ENCODE measurements at regions not wholly inside any gene's neighbourhood (a gene's known extent, or its start where the extent isn't known, plus 50 kb on each side); places are given as distances from the start of the nearest gene placed in this dataset.

- H2AFZ ChIP-seq (ENCODE audit: low read depth, low read length), result no peak overlapping the region
- Mint-ChIP-seq H3K36me3 (ENCODE audit: low read depth, unreplicated experiment) (no peaks in the 10 kb centered on the region), H3K27ac (ENCODE audit: unreplicated experiment) (no peak overlapping the region), H3K4me3 (ENCODE audit: unreplicated experiment) (no peak overlapping the region), H3K4me1 (ENCODE audit: low read depth, unreplicated experiment) (no peaks in the 10 kb centered on the region), H3K27me3 (ENCODE audit: low read depth, unreplicated experiment) (no peaks in the 10 kb centered on the region), H3K9me3 (ENCODE audit: unreplicated experiment) (no peaks in the 10 kb centered on the region)
- TF ChIP-seq, protein P1, sequence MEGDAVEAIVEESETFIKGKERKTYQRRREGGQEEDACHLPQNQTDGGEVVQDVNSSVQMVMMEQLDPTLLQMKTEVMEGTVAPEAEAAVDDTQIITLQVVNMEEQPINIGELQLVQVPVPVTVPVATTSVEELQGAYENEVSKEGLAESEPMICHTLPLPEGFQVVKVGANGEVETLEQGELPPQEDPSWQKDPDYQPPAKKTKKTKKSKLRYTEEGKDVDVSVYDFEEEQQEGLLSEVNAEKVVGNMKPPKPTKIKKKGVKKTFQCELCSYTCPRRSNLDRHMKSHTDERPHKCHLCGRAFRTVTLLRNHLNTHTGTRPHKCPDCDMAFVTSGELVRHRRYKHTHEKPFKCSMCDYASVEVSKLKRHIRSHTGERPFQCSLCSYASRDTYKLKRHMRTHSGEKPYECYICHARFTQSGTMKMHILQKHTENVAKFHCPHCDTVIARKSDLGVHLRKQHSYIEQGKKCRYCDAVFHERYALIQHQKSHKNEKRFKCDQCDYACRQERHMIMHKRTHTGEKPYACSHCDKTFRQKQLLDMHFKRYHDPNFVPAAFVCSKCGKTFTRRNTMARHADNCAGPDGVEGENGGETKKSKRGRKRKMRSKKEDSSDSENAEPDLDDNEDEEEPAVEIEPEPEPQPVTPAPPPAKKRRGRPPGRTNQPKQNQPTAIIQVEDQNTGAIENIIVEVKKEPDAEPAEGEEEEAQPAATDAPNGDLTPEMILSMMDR (IDR thresholded peaks at IDR 0.05; ENCODE audit: insufficient read depth, low read depth, low read length), result no peak
- no peak for TF ChIP-seq EZH2 (IDR thresholded peaks at IDR 0.05; ENCODE audit: insufficient read depth, low read length)
- no peak for FAIRE-seq
- H3K36me3 ChIP-seq (ENCODE audit: insufficient read depth, low read length), result no peaks in the 10 kb centered on the region
- H3K27me3 ChIP-seq (ENCODE audit: insufficient read depth, low read length), result no peaks in the 10 kb centered on the region
- H3K79me2 ChIP-seq (ENCODE audit: insufficient read depth, low read length), result no peaks in the 10 kb centered on the region
- no peak for DNase-seq (ENCODE audit: low read depth)
- no peaks in the 10 kb centered on the region for H3K9me3 ChIP-seq (ENCODE audit: insufficient read depth, low read depth, low read length)
- H3K4me2 ChIP-seq (ENCODE audit: low read length), result no peak overlapping the region
- H3K4me1 ChIP-seq (ENCODE audit: insufficient read depth, low read length), result no peaks in the 10 kb centered on the region
- H3K27ac ChIP-seq (ENCODE audit: low read depth, low read length), result no peak overlapping the region
- H3K9ac ChIP-seq (ENCODE audit: low read length), result no peak overlapping the region
- no peak overlapping the region for H3K4me3 ChIP-seq (ENCODE audit: insufficient read depth, low read depth, low read length)
- H4K20me1 ChIP-seq (ENCODE audit: insufficient read depth, low read length), result no peaks in the 10 kb centered on the region
Measured at GRCh38 chr7:125046767-125047166, 117.1 kb upstream of the POT1 start.

GRCh38 chr7:125033506-125033905 is 103.9 kb upstream of the POT1 start:
- Histone ChIP-seq H2AFZ (ENCODE audit: low read depth, low read length) (no peak overlapping the region), H3K4me1 (ENCODE audit: insufficient read depth, low read length) (no peaks in the 10 kb centered on the region), H3K9ac (ENCODE audit: low read length) (no peak overlapping the region), H3K27ac (ENCODE audit: low read depth, low read length) (no peak overlapping the region), H3K9me3 (ENCODE audit: insufficient read depth, low read depth, low read length) (no peaks in the 10 kb centered on the region), H3K79me2 (ENCODE audit: insufficient read depth, low read length) (no peaks in the 10 kb centered on the region), H4K20me1 (ENCODE audit: insufficient read depth, low read length) (no peaks in the 10 kb centered on the region), H3K4me3 (ENCODE audit: insufficient read depth, low read depth, low read length) (no peak overlapping the region), H3K27me3 (ENCODE audit: insufficient read depth, low read length) (no peaks in the 10 kb centered on the region), H3K4me2 (ENCODE audit: low read length) (no peak overlapping the region), H3K36me3 (ENCODE audit: insufficient read depth, low read length) (no peaks in the 10 kb centered on the region)
- Mint-ChIP-seq H3K9me3 (ENCODE audit: unreplicated experiment) (no peaks in the 10 kb centered on the region), H3K27me3 (ENCODE audit: low read depth, unreplicated experiment) (no peaks in the 10 kb centered on the region), H3K27ac (ENCODE audit: unreplicated experiment) (no peak overlapping the region), H3K4me1 (ENCODE audit: low read depth, unreplicated experiment) (no peaks in the 10 kb centered on the region), H3K36me3 (ENCODE audit: low read depth, unreplicated experiment) (no peaks in the 10 kb centered on the region), H3K4me3 (ENCODE audit: unreplicated experiment) (no peak overlapping the region)
- TF ChIP-seq EZH2 (IDR thresholded peaks at IDR 0.05; ENCODE audit: insufficient read depth, low read length), result no peak
- TF ChIP-seq, protein P1 (IDR thresholded peaks at IDR 0.05; ENCODE audit: insufficient read depth, low read depth, low read length), result no peak
- DNase-seq (ENCODE audit: low read depth) (no peak), FAIRE-seq (no peak)

- H3K27ac ChIP-seq (ENCODE audit: low read depth, low read length), result no peak overlapping the region
- H3K27me3 ChIP-seq (ENCODE audit: insufficient read depth, low read length), result no peaks in the 10 kb centered on the region
- no peaks in the 10 kb centered on the region for H3K4me1 ChIP-seq (ENCODE audit: insufficient read depth, low read length)
- no peaks in the 10 kb centered on the region for H3K4me1 Mint-ChIP-seq (ENCODE audit: low read depth, unreplicated experiment)
- FAIRE-seq (no peak), DNase-seq (ENCODE audit: low read depth) (no peak)
- H3K4me3 ChIP-seq (ENCODE audit: insufficient read depth, low read depth, low read length), result no peak overlapping the region
- no peak overlapping the region for H3K27ac Mint-ChIP-seq (ENCODE audit: unreplicated experiment)
- H3K36me3 Mint-ChIP-seq (ENCODE audit: low read depth, unreplicated experiment), result no peaks in the 10 kb centered on the region
- TF ChIP-seq, protein P1 (IDR thresholded peaks at IDR 0.05; ENCODE audit: insufficient read depth, low read depth, low read length), result no peak
- no peak for TF ChIP-seq EZH2 (IDR thresholded peaks at IDR 0.05; ENCODE audit: insufficient read depth, low read length)
- no peaks in the 10 kb centered on the region for H3K9me3 ChIP-seq (ENCODE audit: insufficient read depth, low read depth, low read length)
- no peak overlapping the region for H3K4me3 Mint-ChIP-seq (ENCODE audit: unreplicated experiment)
- H3K36me3 ChIP-seq (ENCODE audit: insufficient read depth, low read length), result no peaks in the 10 kb centered on the region
- H3K9ac ChIP-seq (ENCODE audit: low read length), result no peak overlapping the region
- no peaks in the 10 kb centered on the region for H3K9me3 Mint-ChIP-seq (ENCODE audit: unreplicated experiment)
- H3K27me3 Mint-ChIP-seq (ENCODE audit: low read depth, unreplicated experiment), result no peaks in the 10 kb centered on the region
- no peaks in the 10 kb centered on the region for H4K20me1 ChIP-seq (ENCODE audit: insufficient read depth, low read length)
- no peak overlapping the region for H3K4me2 ChIP-seq (ENCODE audit: low read length)
- H3K79me2 ChIP-seq (ENCODE audit: insufficient read depth, low read length), result no peaks in the 10 kb centered on the region
- H2AFZ ChIP-seq (ENCODE audit: low read depth, low read length), result no peak overlapping the region
Measured at GRCh38 chr7:125032943-125033342, 103.3 kb upstream of the POT1 start.

Measured in astrocyte (in vitro differentiated cells and primary cell).